ENCODE measurements at regions not wholly inside any gene's neighbourhood (a gene's known extent, or its start where the extent isn't known, plus 50 kb on each side); places are given as distances from the start of the nearest gene placed in this dataset.

GRCh38 chr6:139708337-139709199 lies 334.1 kb upstream of the CITED2 start:
- TF ChIP-seq CTCF (IDR thresholded peaks at IDR 0.05; ENCODE audit: insufficient read depth, low read length, severe bottlenecking), result no peak
- Histone ChIP-seq H3K36me3 (ENCODE audit: control insufficient read depth, insufficient read depth, low read length) (no peaks in the 10 kb centered on the region), H3K27me3 (ENCODE audit: control insufficient read depth, insufficient read depth, low read length) (no peaks in the 10 kb centered on the region), H3K4me3 (ENCODE audit: low read depth, low read length) (no peak overlapping the region)
- DNase-seq (ENCODE audit: low read depth) (peak; percentile 30), FAIRE-seq (no peak)

GRCh38 chr6:139706912-139707311 lies 332.5 kb upstream of the CITED2 start:
- DNase-seq (ENCODE audit: low read depth), result no peak
- no peak for FAIRE-seq
- Histone ChIP-seq H3K36me3 (ENCODE audit: control insufficient read depth, insufficient read depth, low read length) (no peaks in the 10 kb centered on the region), H3K4me3 (ENCODE audit: low read depth, low read length) (no peak overlapping the region), H3K27me3 (ENCODE audit: control insufficient read depth, insufficient read depth, low read length) (no peaks in the 10 kb centered on the region)
- TF ChIP-seq CTCF (IDR thresholded peaks at IDR 0.05; ENCODE audit: insufficient read depth, low read length, severe bottlenecking), result no peak

GRCh38 chr6:139705284-139705683 lies 330.8 kb upstream of the CITED2 start:
- no peak overlapping the region for H3K4me3 ChIP-seq (ENCODE audit: low read depth, low read length)
- TF ChIP-seq CTCF (IDR thresholded peaks at IDR 0.05; ENCODE audit: insufficient read depth, low read length, severe bottlenecking), result no peak
- DNase-seq (ENCODE audit: low read depth) (no peak), FAIRE-seq (no peak)
- no peaks in the 10 kb centered on the region for H3K36me3 ChIP-seq (ENCODE audit: control insufficient read depth, insufficient read depth, low read length)
- no peaks in the 10 kb centered on the region for H3K27me3 ChIP-seq (ENCODE audit: control insufficient read depth, insufficient read depth, low read length)

GRCh38 chr6:139703780-139704179 lies 329.3 kb upstream of the CITED2 start:
- FAIRE-seq (no peak), DNase-seq (ENCODE audit: low read depth) (no peak)
- Histone ChIP-seq H3K36me3 (ENCODE audit: control insufficient read depth, insufficient read depth, low read length) (no peaks in the 10 kb centered on the region), H3K4me3 (ENCODE audit: low read depth, low read length) (no peak overlapping the region), H3K27me3 (ENCODE audit: control insufficient read depth, insufficient read depth, low read length) (no peaks in the 10 kb centered on the region)
- no peak for TF ChIP-seq CTCF (IDR thresholded peaks at IDR 0.05; ENCODE audit: insufficient read depth, low read length, severe bottlenecking)

GRCh38 chr6:139702706-139703105 lies 328.3 kb upstream of the CITED2 start:
- no peak for TF ChIP-seq CTCF (IDR thresholded peaks at IDR 0.05; ENCODE audit: insufficient read depth, low read length, severe bottlenecking)
- FAIRE-seq (no peak), DNase-seq (ENCODE audit: low read depth) (no peak)
- H3K27me3 ChIP-seq (ENCODE audit: control insufficient read depth, insufficient read depth, low read length), result no peaks in the 10 kb centered on the region
- H3K4me3 ChIP-seq (ENCODE audit: low read depth, low read length), result no peak overlapping the region
- no peaks in the 10 kb centered on the region for H3K36me3 ChIP-seq (ENCODE audit: control insufficient read depth, insufficient read depth, low read length)

GRCh38 chr6:139701695-139702094 lies 327.2 kb upstream of the CITED2 start:
- DNase-seq (ENCODE audit: low read depth) (no peak), FAIRE-seq (no peak)
- Histone ChIP-seq H3K27me3 (ENCODE audit: control insufficient read depth, insufficient read depth, low read length) (no peaks in the 10 kb centered on the region), H3K36me3 (ENCODE audit: control insufficient read depth, insufficient read depth, low read length) (no peaks in the 10 kb centered on the region), H3K4me3 (ENCODE audit: low read depth, low read length) (no peak overlapping the region)
- no peak for TF ChIP-seq CTCF (IDR thresholded peaks at IDR 0.05; ENCODE audit: insufficient read depth, low read length, severe bottlenecking)

All from bronchial epithelial cell (primary cell).